Mesenteric fat pad (tissue), 1 donor: ENCODE measurements at regions not wholly inside any gene's neighbourhood (a gene's known extent, or its start where the extent isn't known, plus 50 kb on each side); places are given as distances from the start of the nearest gene placed in this dataset.
"Not testable (repeated sequence)": the region's sequence is repeated elsewhere in the genome, so short reads cannot be mapped to it uniquely, and the experiment has no call there.

ENCODE experiments used
- DNase-seq: peaks from one replicate; pipeline ENCODE4 v3.0.0-alpha.2; 2020; ENCODE audit warnings: low spot score
- donor health status: DM: yes; HTN: yes; CAD: no.

DNA sequence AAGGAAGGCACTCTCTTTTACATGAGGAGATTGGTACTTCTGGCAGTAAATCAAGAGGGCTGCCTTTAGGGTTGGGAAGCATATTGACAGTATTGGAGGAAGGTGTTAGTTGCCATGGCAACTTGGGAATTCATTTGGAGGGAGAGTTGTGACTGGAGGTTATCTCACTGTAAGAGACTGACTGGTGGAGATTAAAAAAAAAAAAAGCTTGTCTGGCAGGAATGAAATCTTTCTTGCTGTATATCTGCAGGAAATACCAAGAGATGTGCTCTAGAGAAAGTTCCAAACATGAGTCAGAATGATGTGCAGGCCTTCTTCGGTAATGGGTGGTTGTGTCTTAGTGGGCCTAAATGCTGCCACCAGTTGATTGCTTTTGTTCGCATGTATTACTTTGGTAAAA, 59.8 kb upstream of the FAM72C start:
- not testable (repeated sequence) for DNase-seq

- DNase-seq, result not testable (repeated sequence)
Measured at GRCh38 chr1:144026022-144026421, 54.2 kb upstream of the FAM72C start.

- DNase-seq, result not testable (repeated sequence)
Measured at GRCh38 chr1:144021690-144022384, 50.1 kb upstream of the FAM72C start.
